NOMO-1 (cell line): ENCODE measurements at regions not wholly inside any gene's neighbourhood (a gene's known extent, or its start where the extent isn't known, plus 50 kb on each side); places are given as distances from the start of the nearest gene placed in this dataset.
A peak's percentile ranks its signal among the peaks of the same experiment; 100 is the strongest.

Experiments used
- DNase-seq, 2 experiments: peaks; one replicate each; lab custom pipeline; 2025; ENCODE audit not compliant: unreplicated experiment in 2 of 2; lab: John Stamatoyannopoulos, UW

DNA sequence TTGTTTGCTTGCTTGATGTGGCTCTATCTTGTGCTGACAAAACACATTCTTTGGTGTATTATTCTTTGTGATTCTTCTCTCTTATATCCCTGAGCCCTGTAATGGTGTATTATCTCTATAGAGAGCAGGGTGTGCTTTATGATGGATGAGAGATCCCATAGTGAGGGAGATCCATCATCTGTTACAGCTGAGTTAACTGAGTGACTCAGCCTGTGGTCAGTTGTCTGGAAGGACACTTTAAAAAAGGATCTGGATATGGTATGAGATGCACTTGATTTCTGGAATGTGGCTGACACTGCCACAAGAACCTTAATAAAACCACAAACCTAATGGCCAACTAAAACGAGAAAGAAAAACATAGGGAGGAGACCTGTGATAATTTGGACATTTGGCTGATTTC is 461.4 kb upstream of the SYT1 start:
- no peak for DNase-seq

DNA sequence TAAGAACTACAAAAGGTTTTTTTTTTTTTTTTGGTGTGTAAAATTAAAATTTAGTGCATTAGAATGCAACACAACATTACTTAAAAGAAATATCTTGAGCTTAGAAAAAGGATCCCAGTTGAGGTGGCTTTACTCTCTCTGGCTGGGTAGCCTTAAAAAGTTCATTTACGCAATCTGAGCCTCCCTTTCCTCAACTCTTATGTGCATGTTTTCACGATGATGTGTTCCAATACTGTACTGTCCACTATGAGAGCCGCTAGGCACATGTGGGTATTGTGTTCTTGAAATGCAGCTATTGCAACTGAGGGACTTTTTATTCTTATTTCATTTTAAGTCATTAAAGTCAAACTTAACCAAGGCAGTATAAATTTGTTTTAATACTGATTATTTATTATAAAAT is 460.9 kb upstream of the SYT1 start:
- DNase-seq, result no peak

DNA sequence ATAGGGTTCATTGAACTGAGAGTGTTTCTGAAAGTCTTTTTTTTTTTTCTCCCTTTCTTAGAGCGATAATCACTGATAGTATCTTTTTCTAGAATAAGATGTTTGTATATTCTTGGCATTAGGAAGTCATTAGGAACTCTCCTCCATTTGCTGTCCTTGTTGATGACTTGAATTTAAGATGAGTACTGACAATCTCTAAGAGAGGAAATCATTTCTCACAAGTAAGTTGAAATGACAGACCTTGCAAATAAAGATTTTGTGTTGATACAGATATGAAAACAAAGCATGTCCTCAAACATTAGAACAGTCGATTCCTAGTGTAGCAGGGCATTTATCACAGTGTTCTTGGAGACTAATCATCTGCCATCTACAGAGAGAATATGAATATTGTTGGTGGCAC is 458.4 kb upstream of the SYT1 start:
- no peak for DNase-seq

DNA sequence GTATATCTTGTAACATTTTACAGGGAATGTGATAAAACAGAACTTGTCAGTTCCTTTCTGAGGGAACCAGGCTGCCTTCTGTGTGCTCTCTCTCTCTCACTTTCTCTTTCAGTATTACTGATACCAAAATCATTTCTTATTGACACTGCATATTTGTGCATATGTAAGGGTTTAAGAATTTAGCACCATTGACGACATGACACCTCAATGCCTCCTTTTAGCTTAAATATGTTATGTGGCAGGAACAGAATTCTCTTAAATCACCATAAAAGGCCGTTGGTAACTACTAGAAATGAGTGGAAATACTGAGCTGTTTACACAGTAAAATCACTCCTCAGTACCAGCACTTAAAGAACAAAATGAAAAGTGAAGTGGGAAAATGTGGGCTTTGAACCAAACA is 457.7 kb upstream of the SYT1 start:
- no peak for DNase-seq

DNA sequence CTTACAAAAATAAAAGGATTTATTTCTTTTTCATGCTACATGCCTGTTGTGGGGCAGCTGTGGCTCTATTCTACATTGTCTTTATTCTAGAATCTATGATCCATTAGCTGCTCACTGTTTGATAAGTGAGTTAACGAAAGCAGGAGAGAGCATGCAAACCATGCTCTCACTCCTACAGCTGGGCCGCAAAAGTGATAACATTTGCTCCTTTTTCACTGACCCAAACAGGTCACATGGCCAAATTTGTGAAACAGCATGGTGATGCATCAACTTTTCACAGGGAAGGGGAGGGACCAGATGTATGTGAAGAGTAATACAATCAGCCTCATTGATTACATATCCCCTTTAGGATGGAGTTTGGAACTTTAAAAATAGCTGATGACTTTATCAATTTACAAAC is 456.9 kb upstream of the SYT1 start:
- no peak for DNase-seq

DNA sequence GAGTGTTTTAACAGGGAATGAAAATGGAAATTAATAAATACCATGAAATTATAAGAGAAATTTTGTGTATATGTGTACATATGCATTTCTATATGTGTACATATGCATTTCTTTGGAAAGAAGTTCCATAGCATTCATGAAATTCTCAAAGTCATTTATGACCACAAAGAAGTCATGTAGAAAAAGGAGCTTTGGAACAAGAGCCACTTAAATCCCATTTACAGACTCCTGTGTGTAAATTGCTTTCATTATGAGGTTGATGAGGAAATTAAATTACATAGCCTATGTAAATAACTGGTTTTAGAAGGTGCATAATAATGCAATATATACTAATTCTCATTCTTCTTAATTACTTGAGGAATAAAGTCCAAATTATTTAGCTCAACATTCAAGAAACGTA is 450.5 kb upstream of the SYT1 start:
- DNase-seq, result no peak

DNA sequence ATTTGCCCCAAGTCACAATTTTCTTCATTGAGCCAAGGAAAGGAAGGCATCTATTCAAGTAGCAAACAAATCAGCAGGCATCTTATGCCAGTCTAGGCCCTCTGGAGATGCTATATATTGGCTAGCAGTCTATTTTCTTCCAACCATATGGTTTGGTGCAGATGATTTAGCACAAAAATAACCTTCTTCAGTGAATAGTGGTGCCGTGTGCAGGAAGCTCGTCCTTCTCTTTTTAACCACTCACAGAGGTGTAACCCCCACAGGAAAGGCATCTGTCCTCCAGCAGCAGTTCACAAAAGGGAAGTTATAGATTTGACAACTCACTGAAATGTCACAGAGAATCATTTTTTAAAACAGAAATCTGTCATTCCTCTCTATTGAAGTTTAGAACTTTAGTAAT is 445.7 kb upstream of the SYT1 start:
- DNase-seq, result peak; percentile 80 to 94

DNA sequence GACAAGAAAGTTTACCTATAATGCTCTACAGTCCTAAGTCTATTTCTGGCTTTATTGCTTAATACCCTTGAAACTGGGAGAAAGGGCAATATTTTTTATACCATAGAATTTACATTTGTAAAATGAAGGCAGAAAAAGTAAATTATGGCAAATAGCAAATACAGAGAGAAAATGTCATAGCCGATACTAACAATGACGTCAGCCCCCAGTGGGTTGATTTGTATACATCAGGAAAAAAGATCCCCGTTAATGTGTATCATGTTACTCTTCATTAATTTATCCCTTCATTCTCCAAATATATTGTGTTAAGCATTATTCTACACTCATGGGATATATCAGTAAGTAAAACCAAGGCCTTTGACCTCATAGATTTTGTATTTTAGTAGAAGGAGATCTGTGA is 445.1 kb upstream of the SYT1 start:
- no peak for DNase-seq

DNA sequence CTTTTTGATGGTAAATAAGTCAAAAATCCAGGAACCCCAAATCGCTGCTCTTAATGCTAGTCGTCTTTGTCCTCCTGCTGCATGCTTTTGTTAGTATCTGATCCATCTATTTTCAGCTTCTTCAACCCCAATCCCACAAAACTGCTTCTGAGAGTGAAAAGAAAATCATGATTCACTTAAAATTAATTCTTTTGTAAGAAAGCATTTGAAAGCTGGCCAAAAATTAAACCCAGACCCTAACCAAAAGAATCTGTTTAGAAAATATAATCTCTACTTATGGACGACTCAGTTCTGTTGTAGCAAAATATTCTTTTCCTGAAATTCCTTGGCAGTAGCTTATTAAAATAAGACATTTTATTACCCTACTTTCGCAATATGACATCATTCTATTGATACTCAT is 443.6 kb upstream of the SYT1 start:
- DNase-seq, result no peak

DNA sequence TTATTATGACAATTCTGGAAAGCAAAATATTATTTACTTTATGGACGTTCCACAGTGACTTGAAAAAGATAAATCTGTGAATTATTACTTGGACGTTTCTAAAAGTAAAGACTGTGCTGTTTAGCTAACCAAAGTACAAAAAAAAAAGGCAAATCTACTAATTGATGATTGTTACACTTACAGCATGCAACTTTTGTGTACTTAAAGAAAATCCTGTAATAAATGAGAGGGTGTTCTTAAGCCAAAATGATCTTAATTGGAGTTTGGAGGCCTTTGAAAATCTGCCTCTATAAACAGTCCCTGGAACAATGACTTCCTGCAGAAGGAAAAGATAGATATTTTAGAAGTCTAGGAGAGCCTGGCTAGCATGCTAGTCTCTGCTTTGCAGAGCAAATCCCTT is 434.0 kb upstream of the SYT1 start:
- DNase-seq, result no peak

DNA sequence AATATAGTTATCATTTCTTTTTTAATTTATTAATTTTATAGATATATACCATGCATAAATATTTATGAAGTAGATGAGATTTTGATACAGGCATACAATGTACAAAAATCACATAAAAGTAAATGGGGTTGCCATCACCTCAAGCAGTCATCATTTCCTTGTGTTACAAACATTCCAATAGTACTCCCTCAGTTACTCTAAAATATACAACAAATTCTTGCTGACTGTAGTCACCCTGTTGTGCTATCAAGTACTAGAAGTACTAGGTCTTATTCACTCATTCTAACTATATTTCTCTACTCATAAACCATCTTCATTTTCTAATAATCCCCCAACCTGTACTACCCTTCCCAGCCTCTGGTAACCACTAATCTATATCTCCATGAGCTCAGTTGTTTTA is 432.6 kb upstream of the SYT1 start:
- DNase-seq, result no peak

DNA sequence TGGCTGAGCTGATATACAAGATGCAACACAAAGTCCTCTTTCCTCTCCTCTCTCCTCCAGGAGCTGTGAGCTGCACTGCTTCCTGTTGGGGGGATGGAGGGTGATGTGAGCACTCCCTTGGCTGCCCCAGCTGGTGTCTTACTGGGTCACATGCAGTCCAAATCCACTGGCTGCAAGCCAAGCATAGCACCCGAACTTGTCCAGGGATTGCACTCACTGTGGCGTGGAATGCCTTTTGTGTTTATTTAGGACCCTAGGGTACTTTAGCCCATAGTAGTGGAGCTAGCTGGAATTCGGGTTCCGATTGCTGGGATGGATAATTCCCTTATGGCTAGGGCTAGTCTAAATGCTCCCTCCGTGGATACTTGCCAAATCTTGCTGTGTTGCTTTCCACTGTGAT is 424.9 kb upstream of the SYT1 start:
- no peak for DNase-seq

DNA sequence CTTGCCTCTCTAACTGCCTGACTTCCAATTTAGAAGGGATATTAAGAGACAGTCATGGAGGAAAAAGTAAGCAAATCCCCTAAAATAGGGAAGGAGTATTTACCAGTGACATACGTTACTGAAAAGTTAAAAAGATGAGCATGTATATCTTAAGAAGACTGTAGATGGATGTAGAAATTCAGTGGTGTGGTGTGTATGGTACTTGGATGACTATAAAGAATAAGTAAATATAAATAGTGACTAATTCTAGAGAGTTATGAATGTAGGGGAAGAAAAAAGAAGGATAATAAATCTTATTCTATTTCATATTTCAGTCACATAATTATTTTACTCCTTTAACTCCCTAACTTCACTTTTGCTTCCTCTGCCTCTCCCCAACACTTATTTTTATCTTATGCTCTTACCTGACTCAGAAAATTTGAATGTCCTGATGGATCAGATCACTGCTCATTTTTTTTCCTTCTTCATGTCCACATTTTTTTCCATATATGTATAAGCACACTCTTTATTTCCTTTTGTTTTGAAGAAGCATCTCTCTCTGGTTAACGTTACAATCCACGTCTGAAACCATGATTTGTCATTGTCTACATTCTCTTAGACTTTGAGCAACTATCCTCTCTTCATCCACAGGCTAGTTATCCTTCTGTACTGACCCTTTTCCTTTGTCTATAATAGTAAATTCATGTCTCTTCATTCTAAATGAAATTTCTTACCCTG is 422.7 kb upstream of the SYT1 start:
- no peak for DNase-seq

DNA sequence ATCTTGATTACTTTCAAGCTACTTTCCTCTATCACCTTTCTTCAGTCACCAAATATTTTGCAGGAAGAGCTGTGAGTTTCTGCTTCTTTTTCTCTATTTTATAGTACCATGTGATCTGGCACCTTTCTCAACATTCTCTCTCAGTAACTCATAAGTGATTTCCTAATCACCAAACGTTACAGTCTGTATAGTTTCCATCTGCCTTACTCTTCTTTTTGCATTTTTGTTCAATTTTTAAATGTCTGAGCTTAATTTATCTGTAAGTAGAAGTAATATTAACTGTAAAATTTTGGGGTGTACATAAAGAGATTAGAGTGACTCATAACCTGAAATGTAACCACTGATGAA is 422.1 kb upstream of the SYT1 start:
- peak in 1 of 2 experiments; percentile 43 for DNase-seq

DNA sequence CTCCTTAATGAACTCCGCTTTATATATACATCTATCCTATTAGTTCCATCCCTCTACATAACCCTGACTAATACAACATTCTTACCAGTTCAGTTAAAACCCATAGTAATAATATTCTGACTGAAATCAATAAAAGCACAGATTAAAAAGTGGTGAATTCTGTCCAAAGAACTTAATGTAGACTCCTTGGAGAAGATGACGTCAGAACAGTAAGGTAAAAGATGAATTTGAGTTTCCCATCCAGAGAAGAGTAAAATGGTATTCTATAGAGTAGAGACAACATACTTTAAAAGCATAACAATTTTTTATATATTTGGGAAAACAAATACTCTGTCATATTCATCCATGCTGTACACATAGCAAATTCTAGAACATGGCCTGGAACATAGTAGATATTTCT is 418.0 kb upstream of the SYT1 start:
- DNase-seq, result no peak

DNA sequence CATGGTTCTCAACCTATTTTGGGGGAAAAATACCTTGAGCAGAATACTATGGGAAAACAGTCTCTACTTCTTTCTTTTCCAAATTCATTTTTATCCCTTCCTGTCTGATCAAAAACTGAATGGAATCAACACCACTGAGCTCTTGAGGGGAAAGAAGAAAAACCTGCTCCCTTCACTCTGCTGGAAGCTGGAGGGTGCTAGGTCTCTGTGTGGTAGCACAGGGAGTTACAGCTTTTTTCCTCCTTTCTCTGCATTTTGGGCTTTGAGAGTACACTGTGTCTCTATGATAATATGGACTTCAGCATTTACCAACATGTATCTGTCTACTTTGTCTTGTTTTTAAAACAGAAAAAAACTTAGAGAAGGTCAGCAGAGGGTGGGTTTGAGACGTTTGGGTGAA is 417.2 kb upstream of the SYT1 start:
- DNase-seq, result no peak

DNA sequence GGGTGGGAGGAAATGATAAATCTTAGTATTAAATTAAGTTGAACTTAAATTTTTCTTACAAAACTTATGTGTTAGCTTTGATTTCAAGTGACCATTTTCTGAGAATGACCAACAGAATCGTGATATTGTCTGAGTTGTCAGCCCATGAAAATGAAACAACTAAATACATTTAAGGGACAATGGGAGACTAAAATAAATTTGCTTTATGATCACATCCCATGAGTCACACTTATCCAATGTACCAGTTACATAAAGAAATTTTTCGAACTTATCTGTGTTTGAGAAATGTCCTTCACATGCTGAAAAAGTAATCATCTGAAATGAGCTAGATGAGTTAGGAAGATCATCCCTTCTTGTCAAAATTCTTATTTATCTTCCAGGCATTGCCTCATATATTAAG is 415.9 kb upstream of the SYT1 start:
- DNase-seq, result no peak

DNA sequence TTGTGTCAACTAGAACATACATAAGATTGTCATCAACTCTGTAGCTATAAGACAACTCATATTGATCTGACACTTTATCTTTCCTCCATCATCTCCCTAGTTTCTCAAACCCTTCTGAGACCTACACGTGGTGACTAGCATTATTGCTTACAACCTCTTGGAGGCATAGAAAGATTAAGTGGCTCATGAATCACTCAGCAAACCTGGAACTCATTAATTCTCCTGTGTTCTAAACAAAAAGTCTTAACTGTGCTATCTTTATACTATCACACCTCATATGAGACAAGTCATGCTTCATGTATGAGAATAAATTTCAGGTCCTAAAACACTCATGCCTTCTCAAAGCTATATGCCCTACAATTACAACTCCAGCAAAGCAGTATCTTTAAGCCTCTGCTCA is 408.6 kb upstream of the SYT1 start:
- DNase-seq, result no peak

DNA sequence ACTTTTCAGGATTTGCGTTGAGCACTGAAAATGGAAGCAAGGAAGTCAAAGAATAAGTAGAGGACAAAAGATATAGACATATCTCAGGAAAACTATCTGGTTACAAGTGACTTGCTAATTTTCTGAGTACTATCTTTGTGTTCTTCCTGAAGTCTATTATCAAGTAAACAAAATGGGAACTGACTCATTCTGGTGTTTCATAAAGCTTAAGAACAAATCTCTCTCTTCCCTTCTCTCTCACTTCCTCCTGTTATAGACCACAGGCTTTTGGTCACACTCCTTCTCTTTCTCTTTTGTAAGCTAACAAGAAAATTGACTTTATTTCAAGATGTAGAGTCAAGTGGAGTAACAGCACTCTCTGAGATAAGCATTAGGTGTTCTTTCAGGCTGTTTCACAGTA is 406.6 kb upstream of the SYT1 start:
- DNase-seq, result peak; percentile 45 to 94

DNA sequence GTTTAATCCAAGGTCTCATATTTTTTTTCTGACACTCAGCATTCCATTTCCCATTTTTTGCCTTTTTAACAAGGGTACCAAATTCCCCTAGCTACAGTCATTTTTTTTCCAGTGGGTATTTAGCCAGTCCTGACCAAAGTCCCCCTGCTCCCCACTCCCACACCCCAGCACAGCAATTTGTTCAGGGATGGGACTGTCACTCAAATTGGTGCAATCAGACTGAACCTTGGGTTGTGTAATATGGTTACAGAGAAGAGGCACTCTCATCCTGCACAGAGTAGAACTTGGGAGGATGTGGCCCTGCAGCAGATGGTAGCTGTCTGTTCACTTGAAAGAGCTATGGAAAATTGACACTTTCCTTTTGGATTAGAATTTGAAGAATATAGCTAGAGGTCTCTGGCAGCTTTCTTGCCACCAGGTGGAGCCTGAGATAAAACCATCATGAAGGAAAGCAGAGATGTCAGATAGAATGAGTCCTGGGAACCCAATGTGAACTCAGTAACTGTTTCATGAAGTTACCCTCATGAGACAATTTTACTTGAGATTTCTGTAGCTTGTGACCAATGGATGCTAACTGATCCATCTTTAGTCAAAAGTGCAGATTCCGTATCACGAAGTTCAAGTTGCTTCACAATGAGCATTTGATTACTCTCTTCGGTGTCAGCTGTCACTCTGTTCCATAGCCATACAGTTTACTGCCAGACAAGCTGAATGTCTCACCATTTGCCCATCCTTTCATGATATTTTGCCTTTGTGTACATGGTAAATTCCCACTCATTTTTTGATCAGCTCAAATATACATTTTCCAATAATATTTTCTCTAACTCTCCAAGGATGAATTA is 394.0 kb upstream of the SYT1 start:
- no peak for DNase-seq

DNA sequence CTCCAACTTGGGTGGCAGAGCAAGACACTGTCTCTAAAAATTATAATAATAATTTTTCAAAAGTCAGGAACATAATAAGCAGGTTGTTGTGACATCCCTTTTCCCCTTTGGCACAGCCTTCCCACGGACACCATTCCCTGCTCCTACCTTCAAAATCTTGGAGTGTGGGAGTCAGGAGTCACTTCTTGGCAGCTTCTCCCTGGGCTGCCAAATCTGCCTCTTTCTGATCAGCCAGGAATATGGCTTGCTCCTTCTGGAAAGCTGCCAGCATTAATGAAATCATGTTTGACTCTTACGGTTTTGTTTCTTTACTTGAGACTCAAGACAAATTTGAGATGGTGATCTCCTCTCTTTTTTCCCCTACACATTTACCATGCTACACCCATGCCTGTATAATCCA is 391.4 kb upstream of the SYT1 start:
- DNase-seq, result no peak

DNA sequence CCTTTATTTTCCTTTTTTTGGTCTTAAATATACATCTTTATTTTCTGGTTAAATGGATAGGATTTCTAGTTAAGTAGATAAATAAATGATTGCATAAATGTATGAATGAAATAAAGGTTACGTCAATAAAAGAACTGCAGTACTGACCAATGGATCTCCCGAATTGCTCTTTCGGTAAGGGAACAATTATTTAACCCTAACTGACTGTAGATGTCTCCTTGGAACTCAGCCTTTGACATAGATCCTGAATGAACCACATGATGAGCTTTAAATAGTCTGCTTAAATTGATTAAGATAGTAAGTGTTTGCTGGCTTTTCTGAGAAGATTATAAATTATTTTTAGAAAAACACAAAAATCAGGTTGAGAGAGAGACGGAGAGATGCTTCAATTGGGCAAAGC is 391.0 kb upstream of the SYT1 start:
- no peak for DNase-seq
